Astrocyte (in vitro differentiated cells and primary cell): ENCODE measurements at regions not wholly inside any gene's neighbourhood (a gene's known extent, or its start where the extent isn't known, plus 50 kb on each side); places are given as distances from the start of the nearest gene placed in this dataset.

Experiments used
- EZH2 ChIP-seq: IDR thresholded peaks from 2 replicates; pipeline ENCODE4 v1.6.1; 2012; ENCODE audit warnings: mild to moderate bottlenecking, low read length, inconsistent platforms; ENCODE audit not compliant: insufficient read depth
- TF ChIP-seq, protein P1 (sequence below): IDR thresholded peaks from 2 replicates; pipeline ENCODE4 v1.5.1; 2011; ENCODE audit warnings: low read depth, mild to moderate bottlenecking, inconsistent platforms, low read length, moderate library complexity; ENCODE audit not compliant: insufficient read depth

DNA sequence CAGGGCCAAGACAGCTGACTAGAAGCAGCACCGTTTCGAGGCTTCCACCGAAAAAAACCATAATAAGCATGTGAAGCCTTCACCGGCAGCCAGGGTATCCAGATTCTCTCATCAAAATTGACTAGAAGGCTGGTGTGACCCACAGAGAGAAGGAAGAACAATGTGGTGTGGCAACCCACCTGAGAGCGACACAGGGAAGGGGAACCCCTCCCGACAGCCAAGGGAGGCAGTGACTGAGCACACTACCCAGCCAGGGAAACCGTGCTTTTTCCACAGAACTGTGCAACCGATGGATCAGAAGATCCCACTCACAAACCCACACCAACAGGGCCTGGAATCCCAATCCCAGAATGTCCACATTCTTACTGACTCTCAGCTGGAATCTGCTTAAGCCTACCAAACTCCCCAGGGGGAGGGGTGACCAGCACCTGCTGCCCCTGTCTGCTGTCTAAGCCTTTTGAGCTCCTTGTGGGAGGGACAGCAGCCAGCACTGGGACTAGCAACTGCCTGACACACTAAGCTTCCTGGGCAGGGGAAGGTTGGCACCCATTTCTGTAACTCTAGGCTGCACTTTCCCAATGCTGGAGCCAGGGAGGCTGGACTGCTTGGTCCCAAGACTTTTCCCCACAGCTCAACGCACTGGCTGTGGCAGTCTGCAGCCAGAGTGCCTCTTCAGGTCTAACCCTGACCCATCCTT is 231.9 kb upstream of the FAM83B start:
- TF ChIP-seq, protein P1, sequence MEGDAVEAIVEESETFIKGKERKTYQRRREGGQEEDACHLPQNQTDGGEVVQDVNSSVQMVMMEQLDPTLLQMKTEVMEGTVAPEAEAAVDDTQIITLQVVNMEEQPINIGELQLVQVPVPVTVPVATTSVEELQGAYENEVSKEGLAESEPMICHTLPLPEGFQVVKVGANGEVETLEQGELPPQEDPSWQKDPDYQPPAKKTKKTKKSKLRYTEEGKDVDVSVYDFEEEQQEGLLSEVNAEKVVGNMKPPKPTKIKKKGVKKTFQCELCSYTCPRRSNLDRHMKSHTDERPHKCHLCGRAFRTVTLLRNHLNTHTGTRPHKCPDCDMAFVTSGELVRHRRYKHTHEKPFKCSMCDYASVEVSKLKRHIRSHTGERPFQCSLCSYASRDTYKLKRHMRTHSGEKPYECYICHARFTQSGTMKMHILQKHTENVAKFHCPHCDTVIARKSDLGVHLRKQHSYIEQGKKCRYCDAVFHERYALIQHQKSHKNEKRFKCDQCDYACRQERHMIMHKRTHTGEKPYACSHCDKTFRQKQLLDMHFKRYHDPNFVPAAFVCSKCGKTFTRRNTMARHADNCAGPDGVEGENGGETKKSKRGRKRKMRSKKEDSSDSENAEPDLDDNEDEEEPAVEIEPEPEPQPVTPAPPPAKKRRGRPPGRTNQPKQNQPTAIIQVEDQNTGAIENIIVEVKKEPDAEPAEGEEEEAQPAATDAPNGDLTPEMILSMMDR: no peak
- TF ChIP-seq EZH2: no peak
